Ovary (tissue), 3 donors: ENCODE measurements at regions not wholly inside any gene's neighbourhood (a gene's known extent, or its start where the extent isn't known, plus 50 kb on each side); places are given as distances from the start of the nearest gene placed in this dataset.

Source experiments
- CTCF ChIP-seq, 3 donors: fragments of 450-650 bp in 2 of 3; fragments of 200-600 bp in 1 of 3; IDR thresholded peaks; one replicate each; pipeline versions ENCODE4 v1.5.1 to v1.8.0; 2016 to 2022; ENCODE audit warnings: antibody characterized with exemption in 3 of 3, mild to moderate bottlenecking in 1 of 3
- EP300 ChIP-seq: sonication (generic); formaldehyde crosslinking; IDR thresholded peaks from one replicate; pipeline ENCODE4 v1.6.1; 2017; ENCODE audit warnings: antibody characterized with exemption
- POLR2A ChIP-seq: fragments of 450-650 bp; IDR thresholded peaks from one replicate; pipeline ENCODE4 v1.6.1; 2017; ENCODE audit warnings: antibody characterized with exemption, mild to moderate bottlenecking, moderate library complexity
- donor health status: DM: no; HTN: no; CAD: no.

- no peak for TF ChIP-seq POLR2A
- TF ChIP-seq CTCF (IDR thresholded peaks at IDR 0.05): no peak
- no peak for TF ChIP-seq EP300
Observed at GRCh38 chr3:40705663-40706062, 180.9 kb downstream of the ZNF621 start.
